C4-2B (cell line): ENCODE measurements at regions not wholly inside any gene's neighbourhood (a gene's known extent, or its start where the extent isn't known, plus 50 kb on each side); places are given as distances from the start of the nearest gene placed in this dataset.

Experiments used
- H3K27ac ChIP-seq: fragments of 450-650 bp; 2 replicates; pipeline ENCODE4 v1.5.1; 2017
- ZFX ChIP-seq: fragments of 450-650 bp; IDR thresholded peaks from 2 replicates; pipeline ENCODE4 v1.6.1; 2017
- TF ChIP-seq, protein P1 (sequence below): fragments of 450-650 bp; conservative IDR thresholded peaks from 2 replicates; pipeline ENCODE4 v1.5.1; 2017; ENCODE audit warnings: mild to moderate bottlenecking

DNA sequence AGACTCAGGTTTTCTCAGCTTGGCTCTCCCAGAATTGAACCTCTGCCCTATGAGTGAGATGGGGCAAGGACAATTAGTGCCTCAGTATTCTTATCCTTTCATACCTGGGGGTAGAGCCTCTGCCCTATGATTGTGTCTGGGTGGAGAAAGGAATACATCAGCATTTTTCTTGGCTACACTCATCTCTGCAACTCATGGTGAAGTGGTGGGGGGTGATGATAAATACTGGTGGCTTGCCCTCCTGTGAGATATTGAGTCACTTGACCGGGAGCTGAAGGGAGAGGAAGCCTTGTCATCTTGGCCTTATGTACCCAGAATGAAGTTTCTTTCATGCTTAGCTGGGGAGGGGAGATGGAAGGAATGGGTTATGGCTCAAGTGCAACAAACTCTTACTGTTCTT lies 71.3 kb upstream of the ENOX2 start:
- TF ChIP-seq ZFX: no peak
- TF ChIP-seq, protein P1, sequence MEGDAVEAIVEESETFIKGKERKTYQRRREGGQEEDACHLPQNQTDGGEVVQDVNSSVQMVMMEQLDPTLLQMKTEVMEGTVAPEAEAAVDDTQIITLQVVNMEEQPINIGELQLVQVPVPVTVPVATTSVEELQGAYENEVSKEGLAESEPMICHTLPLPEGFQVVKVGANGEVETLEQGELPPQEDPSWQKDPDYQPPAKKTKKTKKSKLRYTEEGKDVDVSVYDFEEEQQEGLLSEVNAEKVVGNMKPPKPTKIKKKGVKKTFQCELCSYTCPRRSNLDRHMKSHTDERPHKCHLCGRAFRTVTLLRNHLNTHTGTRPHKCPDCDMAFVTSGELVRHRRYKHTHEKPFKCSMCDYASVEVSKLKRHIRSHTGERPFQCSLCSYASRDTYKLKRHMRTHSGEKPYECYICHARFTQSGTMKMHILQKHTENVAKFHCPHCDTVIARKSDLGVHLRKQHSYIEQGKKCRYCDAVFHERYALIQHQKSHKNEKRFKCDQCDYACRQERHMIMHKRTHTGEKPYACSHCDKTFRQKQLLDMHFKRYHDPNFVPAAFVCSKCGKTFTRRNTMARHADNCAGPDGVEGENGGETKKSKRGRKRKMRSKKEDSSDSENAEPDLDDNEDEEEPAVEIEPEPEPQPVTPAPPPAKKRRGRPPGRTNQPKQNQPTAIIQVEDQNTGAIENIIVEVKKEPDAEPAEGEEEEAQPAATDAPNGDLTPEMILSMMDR: no peak

GRCh38 chrX:130975947-130976346 lies 72.9 kb upstream of the ENOX2 start:
- TF ChIP-seq, protein P1: peak; percentile 66
- TF ChIP-seq ZFX: no peak
- no peak overlapping the region for H3K27ac ChIP-seq

More for the DNA sequence above, 71.3 kb upstream of the ENOX2 start:
- H3K27ac ChIP-seq: no peak overlapping the region

DNA sequence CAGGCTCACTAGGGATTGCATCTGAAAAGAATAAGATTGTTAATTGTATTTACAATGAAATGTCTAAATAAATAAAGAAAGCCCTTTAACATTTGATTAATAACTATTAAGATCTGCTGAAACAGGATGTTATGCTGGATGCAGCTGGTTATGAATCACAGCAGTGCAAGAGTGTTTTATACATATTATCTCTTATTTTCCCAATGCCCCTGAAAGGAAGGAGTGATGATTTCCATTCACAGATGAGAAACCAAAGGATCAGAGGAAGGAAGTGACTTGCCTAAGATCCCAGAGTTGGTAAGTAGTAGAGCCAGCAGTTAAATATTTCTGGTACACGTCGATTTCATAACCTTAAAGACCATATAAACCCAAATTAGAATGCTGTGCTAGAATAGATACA lies 76.3 kb upstream of the ARHGAP36 start:
- TF ChIP-seq, protein P1: no peak
- no peak for TF ChIP-seq ZFX
- H3K27ac ChIP-seq: no peak overlapping the region

DNA sequence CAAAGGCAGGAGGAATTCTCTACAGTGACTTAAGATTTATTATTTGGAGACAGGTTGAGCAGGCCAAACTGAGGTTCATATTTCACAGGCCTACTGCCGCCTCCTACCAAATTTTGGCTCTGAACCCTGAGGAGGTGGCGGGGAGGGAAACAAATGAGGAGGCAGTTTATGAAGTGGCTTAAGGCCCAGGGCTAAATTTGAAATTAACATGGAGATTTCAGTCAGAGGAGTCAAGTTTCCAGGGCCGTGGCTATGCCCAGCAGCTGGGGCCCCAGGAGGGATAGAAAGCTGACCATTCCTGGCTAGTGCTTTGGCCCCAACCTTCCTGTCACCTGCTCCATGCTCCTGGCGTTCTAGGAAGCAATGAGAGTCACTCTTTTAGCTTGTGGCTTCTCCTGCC lies 73.4 kb upstream of the ARHGAP36 start:
- no peak for TF ChIP-seq ZFX
- TF ChIP-seq, protein P1: no peak
- H3K27ac ChIP-seq: peak overlapping the region; percentile 65

GRCh38 chrX:130987241-130987640 lies 70.9 kb upstream of the ARHGAP36 start:
- TF ChIP-seq, protein P1: no peak
- TF ChIP-seq ZFX: no peak

DNA sequence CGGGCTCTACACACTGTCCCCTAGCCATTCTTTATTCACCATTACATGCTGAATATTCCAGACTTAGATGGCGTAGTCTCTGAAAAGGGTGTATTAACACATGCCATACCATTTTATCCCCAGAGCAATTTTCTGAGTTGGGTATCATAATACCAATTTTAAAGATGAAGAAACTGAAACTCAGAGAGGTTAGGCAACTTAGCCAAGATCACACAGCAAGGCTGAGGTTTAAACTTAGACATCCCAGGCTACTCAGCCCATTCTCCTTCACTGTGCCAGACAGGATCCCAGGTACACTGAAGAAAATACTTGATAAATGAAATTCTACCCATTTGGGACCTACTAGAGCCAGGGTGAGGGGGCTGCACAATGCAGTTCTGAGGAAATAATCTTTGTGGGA lies 67.4 kb upstream of the ARHGAP36 start:
- H3K27ac ChIP-seq: no peak overlapping the region
- TF ChIP-seq ZFX: no peak
- TF ChIP-seq, protein P1: no peak

More at GRCh38 chrX:130987241-130987640, 70.9 kb upstream of the ARHGAP36 start:
- no peak overlapping the region for H3K27ac ChIP-seq

GRCh38 chrX:130994671-130995070 lies 63.5 kb upstream of the ARHGAP36 start:
- H3K27ac ChIP-seq: no peak overlapping the region
- TF ChIP-seq ZFX: no peak
- TF ChIP-seq, protein P1: peak; percentile 69
